Testis (tissue), 2 donors: ENCODE measurements at regions not wholly inside any gene's neighbourhood (a gene's known extent, or its start where the extent isn't known, plus 50 kb on each side); places are given as distances from the start of the nearest gene placed in this dataset.

Experiments used
- CTCF ChIP-seq, 3 experiments: fragments of 450-650 bp in 2 of 3; fragments of 200-600 bp in 1 of 3; sonication (generic) in 1 of 3; IDR thresholded peaks; one replicate each; pipeline ENCODE4 v1.5.1; 2016 to 2019; ENCODE audit warnings: antibody characterized with exemption in 3 of 3, mild to moderate bottlenecking in 2 of 3, moderate library complexity in 1 of 3
- POLR2A ChIP-seq: fragments of 450-650 bp; IDR thresholded peaks from one replicate; pipeline ENCODE4 v1.6.1; 2017; ENCODE audit warnings: antibody characterized with exemption, mild to moderate bottlenecking, moderate library complexity

- TF ChIP-seq POLR2A (no peak), CTCF (IDR thresholded peaks at IDR 0.05) (no peak)
Measured at GRCh38 chr5:54366707-54367106, 56.3 kb upstream of the ARL15 start.
